Activated CD4-positive, alpha-beta T cell treated with anti-CD3 and anti-CD28 coated beads, Interleukin-10, Interleukin-2, amounts not matched to agents 100 ng/mL and 50 ng/mL, durations not matched to agents 16 hours and 8 hours (primary cell): ENCODE measurements at regions not wholly inside any gene's neighbourhood (a gene's known extent, or its start where the extent isn't known, plus 50 kb on each side); places are given as distances from the start of the nearest gene placed in this dataset.

Source experiments
- DNase-seq: peaks from one replicate; pipeline ENCODE4 v3.0.0-alpha.2; 2020

DNA sequence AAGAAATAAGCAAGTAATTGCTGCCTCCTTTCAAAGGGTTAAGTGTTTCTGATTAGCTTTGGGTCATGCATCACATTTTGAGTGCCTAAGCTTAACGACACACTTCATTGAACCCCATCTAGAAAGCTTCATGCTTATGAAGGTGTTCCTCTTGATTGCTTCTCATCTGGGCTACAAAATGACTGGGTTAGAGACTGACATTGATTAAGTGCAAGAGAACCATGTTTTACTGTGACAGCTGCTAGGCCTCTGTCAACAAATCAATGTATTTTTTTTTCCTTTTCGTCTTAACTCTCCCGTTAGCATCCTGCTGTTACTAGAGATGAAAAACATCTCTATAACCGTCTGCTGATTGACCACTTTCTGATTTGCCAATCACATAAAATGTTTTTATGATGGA lies 725.0 kb downstream of the TLE1 start:
- no peak for DNase-seq

DNA sequence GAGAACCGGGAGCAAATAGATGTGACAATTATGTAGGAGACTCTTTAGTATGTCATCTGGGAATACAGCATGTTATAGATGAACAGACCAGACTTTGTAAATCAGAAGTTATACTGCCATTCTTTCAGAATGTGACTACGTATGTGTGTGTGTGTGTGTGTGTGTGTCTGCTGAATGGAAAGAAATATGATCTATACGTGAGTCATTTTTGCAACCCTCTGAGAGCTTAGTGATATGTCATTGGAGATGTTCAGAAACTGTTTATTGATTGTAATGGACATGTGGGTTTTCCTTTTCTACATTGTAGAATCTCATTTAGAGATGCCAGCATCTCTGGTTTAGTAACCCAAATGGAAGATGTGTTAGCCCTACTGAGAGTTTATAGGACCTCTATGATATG lies 731.5 kb downstream of the TLE1 start:
- DNase-seq = no peak

DNA sequence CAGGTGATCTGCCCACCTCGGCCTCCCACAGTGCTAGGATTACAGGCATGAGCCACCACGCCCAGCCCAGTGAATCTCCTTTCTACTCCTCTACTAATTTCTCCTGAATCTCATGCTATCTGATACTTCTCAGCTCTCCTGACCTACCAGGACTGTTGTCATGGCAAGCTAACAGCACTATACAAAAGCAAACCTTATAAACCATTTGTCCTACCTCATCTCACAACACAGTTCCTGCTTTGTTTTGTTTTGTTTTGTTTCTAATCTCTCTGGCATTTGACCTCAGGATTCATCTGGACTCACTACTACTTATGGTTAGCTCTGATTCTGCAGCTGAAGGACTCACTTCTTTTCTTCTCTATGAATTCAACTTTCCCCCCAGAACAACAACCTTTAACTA lies 734.8 kb downstream of the TLE1 start:
- DNase-seq = no peak

- DNase-seq = no peak
Measured at GRCh38 chr9:80952363-80952922, 736.9 kb downstream of the TLE1 start.

DNA sequence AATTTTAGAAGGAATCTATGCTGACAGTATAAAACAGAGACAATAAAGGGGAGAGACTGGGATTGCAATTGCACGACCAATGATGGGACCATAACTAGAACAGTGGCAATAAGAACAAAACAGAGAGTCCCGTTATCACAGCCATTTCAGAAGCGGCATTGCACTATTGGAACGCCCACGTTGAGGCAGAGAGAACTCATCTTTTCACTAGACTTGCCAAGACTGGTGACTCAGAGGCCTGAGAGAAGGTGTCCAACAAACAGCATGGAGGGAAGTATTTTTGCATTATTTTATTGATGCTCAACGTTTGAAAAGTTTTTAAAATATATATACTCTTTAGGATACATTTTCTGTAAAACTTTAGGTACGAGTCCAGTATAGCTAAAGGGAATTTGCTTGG lies 737.7 kb downstream of the TLE1 start:
- DNase-seq = no peak

- no peak for DNase-seq
Measured at GRCh38 chr9:80948876-80949275, 740.5 kb downstream of the TLE1 start.

DNA sequence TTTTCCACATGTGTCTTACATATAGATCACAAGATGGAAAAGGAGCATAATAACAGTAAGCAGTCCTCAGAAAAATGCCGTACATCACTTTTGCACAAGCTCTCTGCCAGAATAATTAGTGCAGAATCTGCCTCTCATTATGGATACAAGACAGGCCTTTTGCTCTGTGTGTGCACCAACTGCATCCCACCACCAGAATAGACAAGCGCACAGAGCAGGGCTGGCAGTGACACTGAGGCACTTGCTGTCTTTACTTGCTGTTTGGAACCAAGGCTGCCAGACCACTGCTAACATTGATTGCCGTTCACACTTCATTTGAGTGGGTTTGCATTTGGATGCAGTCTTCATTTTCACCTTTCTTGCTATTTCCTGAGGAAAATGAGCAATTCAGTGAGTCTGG lies 741.3 kb downstream of the TLE1 start:
- DNase-seq = no peak

GRCh38 chr9:80946496-80947170 lies 742.7 kb downstream of the TLE1 start:
- no peak for DNase-seq

DNA sequence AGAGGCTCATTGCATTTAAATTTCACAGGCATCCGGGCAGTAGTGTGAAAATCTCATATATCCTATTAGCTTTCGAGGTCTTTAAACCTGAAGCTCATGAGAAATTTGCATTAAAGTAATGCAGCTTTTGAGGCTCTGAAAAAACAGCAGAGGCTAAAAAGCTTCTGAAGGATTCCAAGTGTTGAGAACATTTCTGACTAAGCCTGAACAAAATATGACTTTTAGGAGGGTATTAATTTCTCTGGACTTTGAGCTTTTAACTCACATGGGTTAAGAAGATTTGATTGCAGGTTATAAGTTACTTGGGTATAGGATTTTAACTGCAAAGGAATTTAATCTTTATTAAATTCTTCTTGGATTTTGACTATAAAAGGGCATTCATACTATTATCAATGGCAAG lies 743.9 kb downstream of the TLE1 start:
- no peak for DNase-seq

DNA sequence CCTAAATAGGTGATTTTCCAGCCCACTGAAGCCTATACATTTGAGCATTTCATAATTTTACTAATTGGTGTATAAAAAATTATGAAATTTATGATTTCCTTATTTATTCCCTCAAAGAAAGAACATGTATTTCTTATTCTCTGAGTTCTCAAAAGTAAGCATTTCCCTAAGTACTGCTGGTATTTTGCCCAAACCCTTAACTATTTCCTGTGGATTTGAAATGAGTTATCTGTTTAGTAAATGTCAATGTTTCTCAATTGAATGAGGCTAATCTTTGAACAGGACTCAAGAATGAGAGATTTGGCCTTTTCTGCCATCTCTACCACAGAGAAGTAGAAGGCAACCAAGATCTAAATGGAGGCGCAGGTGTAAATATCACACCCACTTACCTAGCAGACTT lies 751.7 kb downstream of the TLE1 start:
- DNase-seq = no peak

DNA sequence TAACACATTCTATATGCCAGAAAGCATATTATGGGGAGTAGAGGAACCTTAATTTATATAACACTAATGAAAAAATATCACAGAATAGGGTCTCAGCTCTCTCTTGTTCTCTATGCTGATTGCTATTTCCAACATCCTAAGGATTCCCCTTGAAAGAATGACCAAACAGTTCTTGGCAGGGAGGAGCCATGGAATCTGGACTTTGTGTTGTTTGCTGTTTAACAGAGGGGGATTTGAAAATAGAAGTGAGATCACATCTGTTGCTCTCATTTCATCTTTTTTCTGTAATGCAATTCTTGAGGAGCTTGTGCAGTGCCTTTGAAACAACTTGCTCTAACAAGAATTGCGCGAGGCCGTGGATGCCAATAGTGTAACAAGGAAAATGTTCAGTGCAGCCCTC lies 755.3 kb downstream of the TLE1 start:
- DNase-seq = no peak

GRCh38 chr9:80932947-80933780 lies 756.2 kb downstream of the TLE1 start:
- no peak for DNase-seq

DNA sequence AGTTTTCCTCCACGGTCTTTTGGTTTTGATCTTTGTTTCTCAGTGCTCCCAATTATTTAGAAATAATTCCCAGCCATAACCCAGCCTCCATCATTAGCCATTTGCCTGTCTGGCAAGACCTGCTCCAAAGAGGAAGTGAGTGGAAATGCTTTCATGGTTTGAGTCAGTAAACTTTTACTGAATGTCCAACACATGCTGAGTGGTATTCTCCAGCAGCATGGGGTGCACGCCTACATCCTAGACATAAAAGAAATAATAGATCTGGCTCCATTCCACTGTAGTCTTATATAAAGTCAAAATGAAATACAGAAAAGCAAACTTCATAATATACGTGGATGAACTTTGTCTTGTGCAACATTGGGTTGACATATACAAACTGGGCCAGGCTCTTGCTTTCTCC lies 757.2 kb downstream of the TLE1 start:
- DNase-seq = no peak

DNA sequence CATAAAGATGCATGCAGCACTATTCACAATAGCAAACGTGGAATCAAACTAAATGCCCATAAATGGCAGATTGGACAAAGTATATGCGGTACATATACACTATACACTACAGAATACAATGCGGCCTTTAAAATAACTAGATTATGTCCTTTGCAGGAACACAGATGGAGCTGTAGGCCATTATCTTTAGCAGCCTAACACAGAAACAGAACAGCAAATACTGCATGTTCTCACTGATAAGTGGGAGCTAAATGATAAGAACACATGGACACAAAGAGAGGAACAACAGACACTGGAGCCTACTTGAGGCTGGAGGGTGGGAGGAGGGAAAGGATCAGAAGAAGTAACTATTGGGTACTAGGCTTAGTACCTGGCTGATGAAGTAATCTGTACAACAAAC lies 758.2 kb downstream of the TLE1 start:
- DNase-seq = no peak

DNA sequence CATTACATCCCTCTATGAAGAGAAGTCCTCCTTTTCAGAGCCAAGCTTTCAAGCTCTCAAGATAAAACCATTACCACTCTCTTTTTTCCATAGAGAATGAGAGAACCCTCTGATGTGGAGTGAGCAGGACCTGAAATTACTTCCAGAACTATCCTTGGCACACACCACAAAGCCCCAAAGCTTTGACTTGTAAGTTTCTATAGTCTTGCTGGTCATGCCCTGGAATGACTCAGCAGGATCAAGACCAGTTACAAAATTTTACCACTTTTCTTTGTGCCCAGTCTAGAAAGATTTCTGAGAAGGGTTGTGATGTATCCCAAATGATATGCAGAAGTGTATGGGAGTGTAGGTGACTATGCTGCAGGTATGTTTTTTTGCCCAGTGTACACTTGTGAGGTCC lies 760.6 kb downstream of the TLE1 start:
- DNase-seq = no peak

- no peak for DNase-seq
Measured at GRCh38 chr9:80926611-80927010, 762.7 kb downstream of the TLE1 start.

GRCh38 chr9:80922544-80922943 lies 766.8 kb downstream of the TLE1 start:
- no peak for DNase-seq

- no peak for DNase-seq
Measured at GRCh38 chr9:80906728-80907127, 782.6 kb downstream of the TLE1 start.

- DNase-seq = no peak
Measured at GRCh38 chr9:80899208-80899607, 790.1 kb downstream of the TLE1 start.

DNA sequence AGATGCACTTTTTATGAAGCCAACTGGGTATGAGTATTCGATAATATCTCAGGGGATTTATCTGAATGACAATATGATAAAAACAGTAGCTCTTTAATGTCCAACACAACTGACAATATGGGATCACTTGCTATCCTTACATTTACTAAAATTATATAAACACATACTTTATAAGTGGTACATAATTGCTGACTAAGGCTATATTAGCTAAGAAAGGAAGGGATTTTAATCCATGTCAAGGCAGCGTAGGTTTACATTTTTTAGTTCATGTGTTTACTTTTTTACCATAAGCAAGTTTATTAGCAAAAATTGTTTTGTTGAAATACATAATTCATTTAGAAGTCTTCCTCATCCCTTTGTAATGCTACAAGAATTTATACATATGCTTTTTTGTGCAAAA lies 796.2 kb downstream of the TLE1 start:
- DNase-seq = no peak

GRCh38 chr9:80892703-80893102 lies 796.6 kb downstream of the TLE1 start:
- no peak for DNase-seq

DNA sequence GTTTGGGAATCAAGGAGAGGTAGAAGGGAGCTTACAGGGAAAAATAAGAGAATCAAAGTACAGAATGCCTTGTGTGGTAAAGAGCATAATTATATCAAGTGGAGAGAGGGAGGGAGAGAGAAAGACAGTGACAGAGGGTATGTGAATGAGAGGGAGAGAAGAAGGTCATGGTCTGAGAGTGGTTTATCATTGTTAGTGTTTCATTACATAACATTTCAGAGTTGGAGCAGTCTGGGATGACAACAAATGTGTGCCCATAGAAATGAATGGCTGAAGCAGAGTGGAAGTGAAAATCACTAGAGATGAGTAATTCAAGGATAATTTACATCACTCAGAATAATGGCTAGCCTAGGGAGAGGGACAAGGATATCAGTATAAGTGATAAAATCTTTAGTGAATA lies 799.2 kb downstream of the TLE1 start:
- no peak for DNase-seq

DNA sequence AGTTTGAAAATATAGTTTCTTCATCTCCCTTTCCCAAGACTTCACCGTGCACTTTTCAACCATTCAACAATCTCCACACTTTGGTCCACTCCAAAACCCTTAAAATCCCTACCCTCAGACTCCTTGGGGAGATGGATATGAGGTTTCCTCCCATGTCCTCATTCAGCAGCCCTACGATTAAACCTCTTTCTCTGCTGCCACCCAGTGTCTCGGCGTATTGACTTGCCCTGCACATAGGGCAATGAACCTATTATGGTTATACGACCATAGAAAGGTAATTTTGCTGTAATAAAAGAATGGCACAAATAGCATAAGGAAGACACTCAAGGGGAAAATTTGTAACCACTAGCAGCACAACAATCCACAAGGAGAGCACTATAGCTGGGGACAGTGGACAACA lies 803.5 kb downstream of the TLE1 start:
- no peak for DNase-seq

DNA sequence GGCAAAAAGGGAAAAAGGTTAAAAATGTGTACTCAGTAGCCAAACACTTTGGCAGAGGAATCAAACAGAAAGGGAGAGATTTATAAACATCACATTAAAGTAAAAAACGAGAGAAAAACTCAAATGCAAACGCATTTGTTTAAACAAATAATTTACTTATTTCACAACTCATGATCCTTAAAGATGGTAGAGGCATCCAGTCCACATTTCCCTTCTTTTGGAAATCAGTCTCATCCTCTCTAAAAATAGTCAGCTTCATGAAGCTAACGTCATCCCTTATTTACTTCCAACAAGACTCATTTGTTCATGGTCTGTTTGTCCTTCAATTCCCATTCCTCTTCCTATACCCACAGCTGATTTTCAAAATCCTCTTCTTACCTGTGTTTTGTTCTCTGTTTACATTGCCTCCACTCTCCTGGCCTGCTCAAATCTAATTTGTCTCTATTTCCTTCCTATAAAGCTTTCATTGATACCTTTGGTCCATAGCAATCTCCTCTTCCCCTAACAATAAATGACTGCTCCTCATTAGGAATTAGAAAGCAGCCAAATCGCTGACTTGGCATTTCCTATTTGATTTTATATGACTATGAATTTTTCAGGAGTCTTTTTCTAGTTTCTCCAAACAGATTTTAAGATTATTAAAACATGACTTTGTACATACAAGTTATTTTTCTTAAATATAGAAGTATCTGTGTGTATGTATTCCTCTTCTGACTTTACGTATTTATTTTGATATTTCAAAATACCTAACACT lies 805.3 kb downstream of the TLE1 start:
- DNase-seq = no peak
